ENCODE measurements at regions not wholly inside any gene's neighbourhood (a gene's known extent, or its start where the extent isn't known, plus 50 kb on each side); places are given as distances from the start of the nearest gene placed in this dataset.

DNA sequence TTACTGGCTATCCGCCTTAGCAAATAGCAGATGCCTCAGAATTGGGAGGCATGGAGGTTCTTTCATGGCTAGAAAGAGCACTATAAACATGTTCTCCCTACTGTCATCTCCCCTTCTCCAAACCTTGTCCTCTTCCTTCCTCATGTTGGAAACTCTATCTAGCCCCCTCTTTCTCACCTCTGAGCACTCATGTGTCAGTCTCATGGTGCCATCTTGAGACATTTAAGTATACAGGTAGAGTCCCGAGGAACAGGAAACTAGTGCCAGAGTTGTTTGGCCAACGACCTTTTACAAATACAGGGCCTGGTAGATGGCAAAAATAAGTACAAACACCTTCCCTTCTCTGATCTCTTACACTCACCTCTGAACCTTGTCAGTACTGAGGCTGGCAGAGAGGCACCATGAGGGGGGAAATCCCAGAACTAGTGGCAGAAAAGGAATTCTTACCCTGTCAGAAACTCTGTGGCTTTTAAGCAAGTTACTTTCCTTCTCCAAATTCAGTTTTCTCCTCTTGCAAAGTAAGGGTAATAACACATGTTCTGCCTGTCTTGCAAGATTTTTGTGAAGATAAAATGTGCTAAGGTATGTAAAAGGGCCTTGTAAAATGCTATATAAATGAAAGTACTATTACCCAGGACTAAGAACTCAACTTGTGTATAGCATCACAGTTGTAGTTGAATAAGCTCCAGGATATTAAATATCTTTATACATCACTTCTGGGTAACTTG lies 94.1 kb upstream of the SNX2 start:
- TF ChIP-seq, protein P1, sequence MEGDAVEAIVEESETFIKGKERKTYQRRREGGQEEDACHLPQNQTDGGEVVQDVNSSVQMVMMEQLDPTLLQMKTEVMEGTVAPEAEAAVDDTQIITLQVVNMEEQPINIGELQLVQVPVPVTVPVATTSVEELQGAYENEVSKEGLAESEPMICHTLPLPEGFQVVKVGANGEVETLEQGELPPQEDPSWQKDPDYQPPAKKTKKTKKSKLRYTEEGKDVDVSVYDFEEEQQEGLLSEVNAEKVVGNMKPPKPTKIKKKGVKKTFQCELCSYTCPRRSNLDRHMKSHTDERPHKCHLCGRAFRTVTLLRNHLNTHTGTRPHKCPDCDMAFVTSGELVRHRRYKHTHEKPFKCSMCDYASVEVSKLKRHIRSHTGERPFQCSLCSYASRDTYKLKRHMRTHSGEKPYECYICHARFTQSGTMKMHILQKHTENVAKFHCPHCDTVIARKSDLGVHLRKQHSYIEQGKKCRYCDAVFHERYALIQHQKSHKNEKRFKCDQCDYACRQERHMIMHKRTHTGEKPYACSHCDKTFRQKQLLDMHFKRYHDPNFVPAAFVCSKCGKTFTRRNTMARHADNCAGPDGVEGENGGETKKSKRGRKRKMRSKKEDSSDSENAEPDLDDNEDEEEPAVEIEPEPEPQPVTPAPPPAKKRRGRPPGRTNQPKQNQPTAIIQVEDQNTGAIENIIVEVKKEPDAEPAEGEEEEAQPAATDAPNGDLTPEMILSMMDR (IDR thresholded peaks at IDR 0.05): no peak
- TF ChIP-seq POLR2AphosphoS5 (IDR thresholded peaks at IDR 0.05): no peak

Measured in transverse colon (tissue), 4 donors.